Glomerular visceral epithelial cell (primary cell): ENCODE measurements at regions not wholly inside any gene's neighbourhood (a gene's known extent, or its start where the extent isn't known, plus 50 kb on each side); places are given as distances from the start of the nearest gene placed in this dataset.

ENCODE experiments used
- DNase-seq: peaks from one replicate; pipeline ENCODE4 v3.0.0-alpha.2; 2016; ENCODE audit errors: extremely low spot score

DNA sequence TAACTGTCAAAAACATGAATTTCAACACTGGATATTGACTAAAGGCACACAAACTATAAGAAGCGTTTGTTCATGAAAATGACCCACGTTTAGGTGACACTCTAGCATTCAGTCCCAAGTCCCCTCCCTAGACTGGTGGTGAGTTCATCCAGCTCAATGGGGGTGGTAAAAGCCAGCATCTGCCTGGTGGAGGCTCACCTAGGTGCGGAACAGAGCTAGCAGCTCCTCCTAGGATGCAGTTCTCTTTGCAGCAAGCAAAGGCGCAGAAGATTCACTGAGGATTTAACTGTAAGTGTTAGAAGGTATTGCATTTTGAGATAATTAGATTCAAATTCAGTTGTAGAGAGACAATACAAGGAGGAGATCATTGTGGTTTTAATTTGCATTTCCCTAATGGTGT is 87.6 kb downstream of the VSTM2A start:
- no peak for DNase-seq

DNA sequence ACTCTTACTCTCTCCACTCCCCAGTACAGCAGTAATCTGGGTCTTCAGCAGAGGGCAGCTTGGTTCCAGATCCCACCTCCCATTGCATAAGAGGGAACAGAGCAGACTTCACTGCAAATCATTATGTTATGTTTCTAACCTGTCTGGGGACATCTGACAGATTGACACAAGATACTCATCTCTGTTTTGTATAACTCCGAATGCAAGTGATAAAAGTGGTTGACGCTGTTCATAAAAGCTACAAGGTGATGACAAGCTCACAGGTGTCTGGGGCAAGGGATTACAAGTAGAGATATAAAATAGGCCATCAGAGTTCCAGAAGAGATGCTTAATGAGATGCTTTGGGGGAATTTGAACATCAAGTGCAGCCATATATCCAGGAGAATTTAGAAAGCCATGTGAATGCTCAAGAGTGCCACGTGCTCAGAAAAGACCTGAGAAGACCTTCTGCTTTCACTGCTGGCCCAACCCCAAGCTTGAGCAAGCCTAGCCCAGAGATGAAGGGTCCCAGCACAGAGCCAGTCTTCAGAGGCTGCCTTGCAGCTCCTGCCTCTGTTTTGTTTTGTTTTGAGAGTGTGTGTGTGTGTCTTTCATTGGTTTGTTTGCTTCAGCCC is 80.6 kb downstream of the VSTM2A start:
- DNase-seq, result no peak
